ENCODE measurements at regions not wholly inside any gene's neighbourhood (a gene's known extent, or its start where the extent isn't known, plus 50 kb on each side); places are given as distances from the start of the nearest gene placed in this dataset.

DNA sequence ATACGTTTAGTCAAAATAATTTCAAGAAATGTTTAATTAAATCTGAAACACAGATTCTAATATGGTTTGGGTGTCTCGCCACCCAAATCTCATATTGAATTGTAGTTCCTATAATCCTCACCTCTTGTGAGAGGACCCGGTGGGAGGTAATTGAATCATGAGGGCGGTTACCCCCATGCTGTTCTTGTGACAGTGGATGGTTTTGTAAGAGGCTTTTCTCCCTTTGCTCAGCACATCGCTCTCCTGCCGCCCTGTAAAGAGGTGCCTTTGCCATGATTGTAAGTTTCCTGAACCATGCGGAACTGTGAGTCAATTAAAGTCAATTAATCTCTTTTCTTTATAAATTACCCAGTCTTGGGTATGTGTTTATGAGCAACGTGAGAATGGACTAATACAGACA is 1045.1 kb upstream of the POU3F3 start:
- H3K4me1 ChIP-seq, result no peaks in the 10 kb centered on the region
- no peak for DNase-seq
- H3K9me3 ChIP-seq, result no peaks in the 10 kb centered on the region
- 76% methylated on average over 8 of the region's 8 CpGs for WGBS, 2 donors
- no peaks in the 10 kb centered on the region for H3K36me3 ChIP-seq
- H3K27me3 ChIP-seq, result no peaks in the 10 kb centered on the region
- no peak overlapping the region for H3K27ac ChIP-seq
- TF ChIP-seq, protein P1, sequence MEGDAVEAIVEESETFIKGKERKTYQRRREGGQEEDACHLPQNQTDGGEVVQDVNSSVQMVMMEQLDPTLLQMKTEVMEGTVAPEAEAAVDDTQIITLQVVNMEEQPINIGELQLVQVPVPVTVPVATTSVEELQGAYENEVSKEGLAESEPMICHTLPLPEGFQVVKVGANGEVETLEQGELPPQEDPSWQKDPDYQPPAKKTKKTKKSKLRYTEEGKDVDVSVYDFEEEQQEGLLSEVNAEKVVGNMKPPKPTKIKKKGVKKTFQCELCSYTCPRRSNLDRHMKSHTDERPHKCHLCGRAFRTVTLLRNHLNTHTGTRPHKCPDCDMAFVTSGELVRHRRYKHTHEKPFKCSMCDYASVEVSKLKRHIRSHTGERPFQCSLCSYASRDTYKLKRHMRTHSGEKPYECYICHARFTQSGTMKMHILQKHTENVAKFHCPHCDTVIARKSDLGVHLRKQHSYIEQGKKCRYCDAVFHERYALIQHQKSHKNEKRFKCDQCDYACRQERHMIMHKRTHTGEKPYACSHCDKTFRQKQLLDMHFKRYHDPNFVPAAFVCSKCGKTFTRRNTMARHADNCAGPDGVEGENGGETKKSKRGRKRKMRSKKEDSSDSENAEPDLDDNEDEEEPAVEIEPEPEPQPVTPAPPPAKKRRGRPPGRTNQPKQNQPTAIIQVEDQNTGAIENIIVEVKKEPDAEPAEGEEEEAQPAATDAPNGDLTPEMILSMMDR (IDR thresholded peaks at IDR 0.05), result no peak
- TF ChIP-seq POLR2A (IDR thresholded peaks at IDR 0.05) (no peak), EP300 (IDR thresholded peaks at IDR 0.05) (no peak), POLR2AphosphoS5 (IDR thresholded peaks at IDR 0.05) (no peak)
- intact Hi-C loops (cut with DNase I), result no loop called here
- H3K4me3 ChIP-seq, result no peak overlapping the region

DNA sequence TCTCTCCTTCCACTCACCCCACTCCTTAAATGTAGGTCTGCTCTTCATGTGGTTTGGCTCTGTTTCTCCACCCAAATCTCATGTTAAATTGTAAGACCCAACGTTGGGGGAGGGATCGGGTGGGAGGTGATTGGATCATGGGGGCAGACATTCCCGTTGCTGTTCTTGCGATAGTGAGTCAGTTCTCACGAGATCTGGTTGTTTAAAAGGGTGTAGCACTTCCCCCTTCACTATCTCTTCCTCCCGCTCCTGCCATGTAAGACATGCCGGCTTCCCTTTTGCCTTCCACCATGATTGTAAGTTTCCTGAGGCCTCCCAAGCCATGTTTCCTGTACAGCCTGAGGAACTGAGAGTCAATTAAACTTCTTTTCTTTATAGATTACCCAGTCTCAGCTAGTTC is 1044.5 kb upstream of the POU3F3 start:
- no peak overlapping the region for H3K27ac ChIP-seq
- H3K27me3 ChIP-seq, result no peaks in the 10 kb centered on the region
- DNase-seq, result no peak
- H3K9me3 ChIP-seq, result no peaks in the 10 kb centered on the region
- no peak overlapping the region for H3K4me3 ChIP-seq
- 28 to 63% methylated on average over 7 of the region's 7 CpGs for WGBS, 2 donors
- H3K36me3 ChIP-seq, result no peaks in the 10 kb centered on the region
- H3K4me1 ChIP-seq, result no peaks in the 10 kb centered on the region
- TF ChIP-seq, protein P1 (IDR thresholded peaks at IDR 0.05), result no peak
- TF ChIP-seq POLR2AphosphoS5 (IDR thresholded peaks at IDR 0.05) (no peak), EP300 (IDR thresholded peaks at IDR 0.05) (no peak), POLR2A (IDR thresholded peaks at IDR 0.05) (no peak)
- intact Hi-C loops (cut with DNase I), result no loop called here

DNA sequence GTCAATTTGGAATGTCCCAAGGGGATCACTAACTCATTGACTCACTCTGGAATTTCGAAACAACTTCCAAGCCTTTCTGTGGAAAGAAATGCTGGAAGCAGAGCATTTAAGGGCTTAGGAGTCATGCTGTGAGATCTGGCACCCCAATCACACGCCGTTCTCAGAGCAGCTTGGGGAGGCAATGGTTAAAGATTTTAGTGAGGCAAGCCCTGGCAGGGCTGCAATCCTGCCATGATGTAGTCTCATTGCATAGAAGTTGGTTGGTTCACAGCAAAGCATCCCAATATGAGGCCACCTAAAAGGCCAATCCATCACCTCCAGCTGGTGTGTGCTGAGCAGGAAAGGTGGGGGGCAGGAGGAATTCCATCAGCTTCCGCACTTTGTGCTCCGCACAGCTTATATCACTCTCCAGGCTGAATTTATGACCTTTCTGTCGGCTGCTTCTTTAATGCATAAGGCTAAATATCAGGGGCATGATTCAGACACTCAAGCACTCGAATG is 1043.9 kb upstream of the POU3F3 start:
- no peaks in the 10 kb centered on the region for H3K9me3 ChIP-seq
- DNase-seq, result no peak
- intact Hi-C loops (cut with DNase I), result no loop called here
- WGBS, 2 donors, result 66 to 79% methylated on average over 7 of the region's 7 CpGs
- H3K4me3 ChIP-seq, result no peak overlapping the region
- H3K27me3 ChIP-seq, result no peaks in the 10 kb centered on the region
- H3K4me1 ChIP-seq, result no peaks in the 10 kb centered on the region
- H3K36me3 ChIP-seq, result no peaks in the 10 kb centered on the region
- TF ChIP-seq POLR2AphosphoS5 (IDR thresholded peaks at IDR 0.05) (no peak), POLR2A (IDR thresholded peaks at IDR 0.05) (no peak), EP300 (IDR thresholded peaks at IDR 0.05) (no peak)
- TF ChIP-seq, protein P1 (IDR thresholded peaks at IDR 0.05), result no peak
- H3K27ac ChIP-seq, result no peak overlapping the region

DNA sequence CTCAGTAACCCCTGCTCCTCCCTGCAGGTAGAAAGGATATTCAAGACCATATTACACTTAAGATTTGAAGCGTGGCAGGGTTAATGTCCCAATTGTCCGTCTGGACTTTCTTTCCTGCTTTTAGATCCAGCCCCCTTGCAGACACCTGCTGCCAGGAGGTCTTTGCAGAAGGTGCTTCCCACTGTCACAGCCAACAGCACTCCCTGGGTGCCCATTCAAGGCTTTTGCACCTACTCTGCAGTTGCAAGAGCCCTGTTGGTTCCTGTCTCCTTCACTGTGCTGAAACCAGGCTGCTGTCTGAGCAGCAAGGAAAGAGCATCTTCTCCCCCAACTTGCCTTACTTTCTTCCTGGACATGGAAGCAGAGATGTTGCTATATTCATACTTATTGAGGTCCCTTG is 1043.0 kb upstream of the POU3F3 start:
- H3K9me3 ChIP-seq, result no peaks in the 10 kb centered on the region
- H3K4me1 ChIP-seq, result no peaks in the 10 kb centered on the region
- WGBS, 2 donors, result 72 to 89% methylated on average over 2 of the region's 2 CpGs
- DNase-seq, result no peak
- H3K27ac ChIP-seq, result no peak overlapping the region
- TF ChIP-seq POLR2A (IDR thresholded peaks at IDR 0.05), result no peak
- no peak for TF ChIP-seq POLR2AphosphoS5 (IDR thresholded peaks at IDR 0.05)
- no peak for TF ChIP-seq EP300 (IDR thresholded peaks at IDR 0.05)
- TF ChIP-seq, protein P1 (IDR thresholded peaks at IDR 0.05), result no peak
- H3K27me3 ChIP-seq, result no peaks in the 10 kb centered on the region
- H3K4me3 ChIP-seq, result no peak overlapping the region
- intact Hi-C loops (cut with DNase I), result no loop called here
- no peaks in the 10 kb centered on the region for H3K36me3 ChIP-seq

DNA sequence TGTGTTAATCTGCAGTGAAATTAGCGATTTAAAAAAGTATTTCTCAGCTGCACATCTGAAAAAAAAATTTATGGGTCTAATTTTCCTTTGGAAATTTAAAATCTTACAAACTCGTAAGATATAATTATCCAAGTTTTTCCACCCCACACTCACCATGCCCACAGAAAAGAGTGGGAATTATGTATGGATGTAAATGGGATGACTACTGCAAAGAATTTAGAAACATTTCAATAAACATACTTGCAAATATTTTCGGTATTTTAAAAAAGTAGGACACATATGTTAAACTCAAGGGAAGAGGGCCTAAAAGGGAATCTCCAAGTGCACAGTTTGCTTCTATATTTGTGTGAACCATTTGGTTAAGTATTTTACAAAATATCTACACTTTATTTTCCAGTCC is 1039.9 kb upstream of the POU3F3 start:
- TF ChIP-seq, protein P1 (IDR thresholded peaks at IDR 0.05), result no peak
- Histone ChIP-seq H3K27me3 (no peaks in the 10 kb centered on the region), H3K4me1 (no peaks in the 10 kb centered on the region), H3K9me3 (no peaks in the 10 kb centered on the region), H3K27ac (no peak overlapping the region), H3K4me3 (no peak overlapping the region), H3K36me3 (no peaks in the 10 kb centered on the region)
- 72 to 77% methylated on average over 3 of the region's 3 CpGs for WGBS, 2 donors
- no peak for DNase-seq
- intact Hi-C loops (cut with DNase I), result no loop called here
